MM.1S (cell line): ENCODE measurements at regions not wholly inside any gene's neighbourhood (a gene's known extent, or its start where the extent isn't known, plus 50 kb on each side); places are given as distances from the start of the nearest gene placed in this dataset.
"Not testable (repeated sequence)": the region's sequence is repeated elsewhere in the genome, so short reads cannot be mapped to it uniquely, and the experiment has no call there.

Source experiments
- DNase-seq: peaks from one replicate; pipeline ENCODE4 v3.0.0-alpha.2; 2015
- H2AFZ ChIP-seq: fragments of 300-600 bp; sonication (generic); 2 replicates; pipeline ENCODE4 v1.6.0; 2016; ENCODE audit warnings: antibody characterized with exemption, low read length
- H3F3A ChIP-seq: fragments of 300-600 bp; sonication (generic); 2 replicates; pipeline ENCODE4 v1.6.1; 2016; ENCODE audit warnings: mild to moderate bottlenecking, antibody characterized with exemption, low read length, moderate library complexity, mixed read lengths; ENCODE audit not compliant: insufficient read depth
- H3K27ac ChIP-seq: fragments of 300-600 bp; sonication (generic); 2 replicates; pipeline ENCODE4 v1.5.1; 2016; ENCODE audit warnings: mild to moderate bottlenecking, low read length
- H3K27me3 ChIP-seq: fragments of 300-600 bp; sonication (generic); replicated peaks from 2 replicates; pipeline ENCODE4 v1.6.0; 2016; ENCODE audit warnings: low read length; ENCODE audit not compliant: insufficient read depth
- H3K36me3 ChIP-seq: fragments of 300-600 bp; sonication (generic); replicated peaks from 2 replicates; pipeline ENCODE4 v1.6.1; 2016; ENCODE audit warnings: mild to moderate bottlenecking, low read length, mixed read lengths; ENCODE audit not compliant: insufficient read depth
- H3K4me1 ChIP-seq: fragments of 300-600 bp; sonication (generic); 2 replicates; pipeline ENCODE4 v1.6.1; 2016; ENCODE audit warnings: low read length, mixed read lengths
- H3K4me2 ChIP-seq: fragments of 300-600 bp; sonication (generic); 2 replicates; pipeline ENCODE4 v1.6.0; 2016; ENCODE audit warnings: low read depth, low read length
- H3K4me3 ChIP-seq: fragments of 300-600 bp; sonication (generic); 2 replicates; pipeline ENCODE4 v1.5.1; 2016; ENCODE audit warnings: low read length, mixed read lengths
- H3K79me2 ChIP-seq: fragments of 300-600 bp; sonication (generic); 2 replicates; pipeline ENCODE4 v1.6.1; 2016; ENCODE audit warnings: mixed run types, low read length, mixed read lengths
- H3K9ac ChIP-seq: fragments of 300-600 bp; sonication (generic); 2 replicates; pipeline ENCODE4 v1.6.1; 2016; ENCODE audit warnings: low read length, mixed read lengths
- H3K9me2 ChIP-seq: fragments of 300-600 bp; sonication (generic); replicated peaks from 2 replicates; pipeline ENCODE4 v1.6.1; 2016; ENCODE audit warnings: mild to moderate bottlenecking, low read length, mixed read lengths; ENCODE audit not compliant: insufficient read depth
- H3K9me3 ChIP-seq: fragments of 300-600 bp; sonication (generic); replicated peaks from 2 replicates; pipeline ENCODE4 v1.6.1; 2016; ENCODE audit warnings: mild to moderate bottlenecking, low read length, mixed read lengths; ENCODE audit not compliant: insufficient read depth
- H4K20me1 ChIP-seq: fragments of 300-600 bp; sonication (generic); 2 replicates; pipeline ENCODE4 v1.6.1; 2016; ENCODE audit warnings: mild to moderate bottlenecking, low read length, moderate library complexity, mixed read lengths; ENCODE audit not compliant: insufficient read depth
- EZH2 ChIP-seq: fragments of 300-600 bp; sonication (generic); optimal IDR thresholded peaks from 2 replicates; pipeline ENCODE3; 2017; ENCODE audit warnings: low read depth, mild to moderate bottlenecking, antibody characterized with exemption, low read length, mixed read lengths
- EZH2phosphoT487 ChIP-seq: fragments of 300-600 bp; sonication (generic); IDR thresholded peaks from 2 replicates; pipeline ENCODE4 v1.6.1; 2018; ENCODE audit warnings: antibody characterized with exemption, low read length
- TF ChIP-seq, protein P1 (sequence below): fragments of 300-600 bp; sonication (generic); IDR thresholded peaks from 2 replicates; pipeline ENCODE4 v1.5.1; 2016; ENCODE audit warnings: antibody characterized with exemption, low read length, mixed read lengths

DNA sequence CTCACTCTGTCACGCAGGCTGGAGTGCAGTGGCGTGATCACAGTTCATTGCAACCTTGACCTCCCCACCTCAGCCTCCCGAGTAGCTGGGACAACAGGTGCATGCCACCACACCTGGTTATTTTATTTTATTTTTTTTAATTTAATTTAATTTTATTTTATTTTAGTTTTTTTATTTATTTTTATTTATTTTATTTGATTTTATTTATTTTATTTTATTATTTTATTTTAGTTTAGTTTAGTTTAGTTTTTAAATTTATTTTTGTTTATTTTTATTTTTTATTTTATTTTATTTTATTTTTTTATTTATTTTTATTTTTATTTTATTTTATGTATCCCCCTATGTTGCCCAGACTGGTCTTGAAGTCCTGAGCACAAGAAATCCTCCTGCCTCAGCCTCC lies 202.3 kb upstream of the SLCO3A1 start:
- DNase-seq: no peak
- H3K9me2 ChIP-seq: no peaks in the 10 kb centered on the region
- no peaks in the 10 kb centered on the region for H3K4me1 ChIP-seq
- H3K27me3 ChIP-seq: no peaks in the 10 kb centered on the region
- H4K20me1 ChIP-seq: no peaks in the 10 kb centered on the region
- H3K4me2 ChIP-seq: no peak overlapping the region
- H3F3A ChIP-seq: no peaks in the 10 kb centered on the region
- H3K9ac ChIP-seq: no peak overlapping the region
- no peaks in the 10 kb centered on the region for H3K9me3 ChIP-seq
- H3K27ac ChIP-seq: no peak overlapping the region
- no peaks in the 10 kb centered on the region for H3K36me3 ChIP-seq
- H3K79me2 ChIP-seq: no peaks in the 10 kb centered on the region
- H2AFZ ChIP-seq: no peak overlapping the region
- H3K4me3 ChIP-seq: no peak overlapping the region
- TF ChIP-seq EZH2 (no peak), EZH2phosphoT487 (no peak)
- TF ChIP-seq, protein P1, sequence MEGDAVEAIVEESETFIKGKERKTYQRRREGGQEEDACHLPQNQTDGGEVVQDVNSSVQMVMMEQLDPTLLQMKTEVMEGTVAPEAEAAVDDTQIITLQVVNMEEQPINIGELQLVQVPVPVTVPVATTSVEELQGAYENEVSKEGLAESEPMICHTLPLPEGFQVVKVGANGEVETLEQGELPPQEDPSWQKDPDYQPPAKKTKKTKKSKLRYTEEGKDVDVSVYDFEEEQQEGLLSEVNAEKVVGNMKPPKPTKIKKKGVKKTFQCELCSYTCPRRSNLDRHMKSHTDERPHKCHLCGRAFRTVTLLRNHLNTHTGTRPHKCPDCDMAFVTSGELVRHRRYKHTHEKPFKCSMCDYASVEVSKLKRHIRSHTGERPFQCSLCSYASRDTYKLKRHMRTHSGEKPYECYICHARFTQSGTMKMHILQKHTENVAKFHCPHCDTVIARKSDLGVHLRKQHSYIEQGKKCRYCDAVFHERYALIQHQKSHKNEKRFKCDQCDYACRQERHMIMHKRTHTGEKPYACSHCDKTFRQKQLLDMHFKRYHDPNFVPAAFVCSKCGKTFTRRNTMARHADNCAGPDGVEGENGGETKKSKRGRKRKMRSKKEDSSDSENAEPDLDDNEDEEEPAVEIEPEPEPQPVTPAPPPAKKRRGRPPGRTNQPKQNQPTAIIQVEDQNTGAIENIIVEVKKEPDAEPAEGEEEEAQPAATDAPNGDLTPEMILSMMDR: no peak

DNA sequence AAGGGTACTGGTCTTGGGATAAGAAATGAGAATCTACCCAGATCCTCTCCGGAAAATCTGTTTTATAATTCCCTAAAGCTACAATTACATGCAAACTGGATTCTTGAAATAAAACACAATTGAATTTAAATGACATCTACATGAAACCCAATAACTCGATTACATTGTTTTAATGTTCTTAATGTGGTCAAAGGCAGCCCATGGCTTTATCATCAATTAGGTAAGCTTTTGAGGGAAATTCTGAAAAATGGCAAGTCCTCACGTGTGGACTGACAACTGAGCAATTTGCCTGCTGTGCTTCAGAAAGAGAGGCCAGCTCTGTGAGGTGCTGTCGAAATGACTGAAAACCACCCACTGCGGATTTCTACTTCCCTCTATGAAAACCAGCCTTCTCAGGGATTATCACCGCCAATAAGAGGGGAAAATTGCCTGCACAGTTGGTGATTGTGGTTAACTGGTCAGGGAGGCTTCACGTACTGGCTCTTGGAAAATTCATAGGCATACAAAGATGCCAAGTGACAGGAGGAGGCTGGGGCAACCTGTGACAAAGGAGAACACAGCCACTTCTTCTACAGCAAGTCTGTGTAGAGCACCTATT lies 200.8 kb upstream of the SLCO3A1 start:
- Histone ChIP-seq H3K9ac (no peak overlapping the region), H3K79me2 (no peaks in the 10 kb centered on the region), H4K20me1 (no peaks in the 10 kb centered on the region), H3F3A (no peaks in the 10 kb centered on the region), H3K4me3 (no peak overlapping the region), H3K4me1 (no peaks in the 10 kb centered on the region), H3K4me2 (no peak overlapping the region), H3K9me3 (no peaks in the 10 kb centered on the region), H2AFZ (no peak overlapping the region), H3K27me3 (no peaks in the 10 kb centered on the region), H3K9me2 (no peaks in the 10 kb centered on the region), H3K27ac (no peak overlapping the region), H3K36me3 (no peaks in the 10 kb centered on the region)
- DNase-seq: no peak
- TF ChIP-seq EZH2phosphoT487 (no peak), EZH2 (no peak)
- TF ChIP-seq, protein P1: no peak

DNA sequence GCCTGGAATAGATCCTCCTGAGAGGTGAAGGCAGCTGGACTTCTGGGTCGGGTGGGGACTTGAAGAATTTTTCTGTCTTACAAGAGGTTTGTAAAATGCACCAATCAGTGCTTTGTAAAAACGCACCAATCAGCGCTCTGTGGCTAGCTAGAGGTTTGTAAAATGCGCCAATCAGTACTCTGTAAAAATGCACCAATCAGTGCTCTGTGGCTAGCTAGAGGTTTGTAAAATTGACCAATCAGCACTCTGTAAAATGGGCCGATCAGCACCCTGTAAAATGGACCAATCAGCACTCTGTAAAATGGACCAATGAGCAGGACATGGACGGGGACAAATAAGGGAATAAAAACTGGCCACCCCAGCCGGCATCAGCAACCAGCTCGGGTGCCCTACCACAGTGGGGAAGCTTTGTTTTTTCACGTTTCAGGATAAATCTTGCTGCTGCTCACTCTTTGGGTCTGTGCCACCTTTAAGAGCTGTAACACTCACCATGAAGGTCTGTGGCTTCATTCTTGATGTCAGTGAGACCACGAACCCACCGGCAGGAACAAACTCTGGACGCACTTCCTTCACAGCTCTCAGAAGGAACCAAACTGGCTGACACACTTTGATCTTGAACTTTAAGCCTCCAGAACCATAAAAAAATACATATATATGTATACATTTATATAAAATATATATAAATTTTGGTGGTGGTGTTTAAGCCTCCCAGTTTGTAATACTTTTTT lies 197.8 kb upstream of the SLCO3A1 start:
- H3K4me3 ChIP-seq, H3K9ac ChIP-seq, H3K36me3 ChIP-seq, H3K79me2 ChIP-seq, H2AFZ ChIP-seq, H3K4me2 ChIP-seq, H4K20me1 ChIP-seq, H3K27me3 ChIP-seq, H3K9me3 ChIP-seq, DNase-seq, H3F3A ChIP-seq, H3K4me1 ChIP-seq, H3K27ac ChIP-seq, H3K9me2 ChIP-seq: not testable (repeated sequence)

DNA sequence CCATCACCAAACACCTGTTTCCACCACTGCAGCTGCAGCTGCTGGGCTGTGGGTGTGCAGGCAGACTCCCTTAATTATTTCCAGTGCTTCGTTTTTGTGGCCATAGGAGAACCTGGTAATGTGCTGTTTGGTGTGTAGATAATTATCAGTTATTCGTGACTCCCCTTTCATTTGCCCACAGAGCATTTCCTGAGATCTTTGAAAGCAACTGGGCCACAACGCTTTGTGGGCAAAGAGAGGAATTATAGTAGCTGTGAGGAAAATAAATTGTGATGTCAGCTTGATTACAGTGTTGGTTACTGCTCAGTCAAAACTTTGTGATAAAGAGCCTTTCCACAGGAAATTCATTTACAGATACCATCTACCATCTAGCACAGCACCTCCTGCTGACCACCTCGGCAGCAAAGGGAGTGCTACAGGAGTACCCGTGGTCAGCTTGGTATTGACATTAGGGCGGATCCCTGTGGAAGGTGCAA lies 193.3 kb upstream of the SLCO3A1 start:
- 0 out of 2 replicates have a peak, but pooled peaks cover under 1% of the 10 kb centered on the region for H3K4me1 ChIP-seq
- no peak overlapping the region for H2AFZ ChIP-seq
- H3F3A ChIP-seq: no peaks in the 10 kb centered on the region
- TF ChIP-seq EZH2: no peak
- TF ChIP-seq EZH2phosphoT487: no peak
- TF ChIP-seq, protein P1: no peak
- H3K79me2 ChIP-seq: no peaks in the 10 kb centered on the region
- H3K27me3 ChIP-seq: no peaks in the 10 kb centered on the region
- no peaks in the 10 kb centered on the region for H3K9me2 ChIP-seq
- no peak overlapping the region for H3K4me3 ChIP-seq
- H3K9ac ChIP-seq: no peak overlapping the region
- no peaks in the 10 kb centered on the region for H4K20me1 ChIP-seq
- H3K36me3 ChIP-seq: no peaks in the 10 kb centered on the region
- no peak overlapping the region for H3K4me2 ChIP-seq
- DNase-seq: no peak
- H3K27ac ChIP-seq: no peak overlapping the region
- H3K9me3 ChIP-seq: no peaks in the 10 kb centered on the region
